Activated T-cell treated with anti-CD3 and anti-CD28 coated beads for 48 hours (primary cell): ENCODE measurements at regions not wholly inside any gene's neighbourhood (a gene's known extent, or its start where the extent isn't known, plus 50 kb on each side); places are given as distances from the start of the nearest gene placed in this dataset.

Source experiments
- DNase-seq: peaks from one replicate; pipeline ENCODE4 v3.0.0-alpha.2; 2020; ENCODE audit warnings: low read depth

GRCh38 chr3:194279701-194280360 lies 71.3 kb downstream of the CPN2 start:
- no peak for DNase-seq

- DNase-seq, result no peak
These were observed 70.4 kb downstream of the CPN2 start for GRCh38 chr3:194280777-194281176.

DNA sequence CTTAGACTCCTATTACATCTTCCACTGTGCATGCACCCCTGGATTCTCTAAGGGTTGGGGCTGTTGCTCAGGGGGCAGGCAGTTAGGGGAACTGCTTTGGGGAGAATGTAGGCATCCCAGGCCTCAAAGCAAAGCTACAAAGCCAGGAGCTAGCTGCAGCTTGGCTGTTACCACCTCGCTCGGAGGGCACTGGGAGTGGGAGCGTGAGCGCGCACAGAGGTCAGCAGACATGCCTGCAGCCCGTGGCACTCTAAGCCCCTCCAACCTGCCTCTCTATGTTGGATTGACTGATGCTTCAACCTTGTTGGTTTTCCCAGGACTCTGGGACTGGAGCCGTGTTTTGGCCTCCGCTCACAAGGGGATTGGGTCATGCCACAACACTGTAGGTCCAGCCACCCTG lies 69.8 kb downstream of the CPN2 start:
- DNase-seq, result no peak

- no peak for DNase-seq
These were observed 69.4 kb downstream of the CPN2 start for GRCh38 chr3:194281766-194282165.

DNA sequence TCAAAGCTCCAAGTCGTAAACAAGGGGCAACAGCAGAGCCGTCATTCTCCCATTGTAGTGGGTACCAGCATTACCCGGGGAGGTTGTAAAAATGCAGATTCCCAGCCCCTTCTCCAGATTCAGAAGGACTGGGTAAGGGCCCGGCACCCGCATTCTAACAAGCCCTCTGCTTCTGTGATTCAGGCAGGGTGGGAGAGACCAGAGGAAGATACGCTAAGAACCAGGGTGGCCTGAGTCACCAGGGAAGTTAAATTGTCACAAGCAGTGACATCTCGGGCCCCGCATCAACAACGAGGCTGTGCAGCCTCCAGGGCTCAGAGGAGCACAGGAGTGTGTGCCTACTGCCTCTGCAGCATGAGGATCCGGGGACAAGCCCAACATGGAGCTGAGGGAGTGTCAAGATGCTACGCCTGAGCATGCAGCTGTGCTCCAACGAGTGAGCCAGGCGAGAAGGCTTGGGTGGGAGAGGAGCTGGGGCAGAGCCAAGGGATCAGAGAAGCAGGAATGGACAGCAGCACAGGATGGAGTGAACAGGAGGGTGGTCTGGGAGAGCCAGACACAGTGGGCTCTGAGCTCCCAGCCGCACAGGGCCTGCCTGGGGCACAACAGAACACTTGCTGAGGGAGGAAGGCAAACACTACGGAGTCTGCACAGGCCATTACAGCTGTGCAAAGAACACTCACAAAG lies 68.5 kb downstream of the CPN2 start:
- no peak for DNase-seq

- DNase-seq, result no peak
These were observed 67.7 kb downstream of the CPN2 start for GRCh38 chr3:194283221-194284006.

DNA sequence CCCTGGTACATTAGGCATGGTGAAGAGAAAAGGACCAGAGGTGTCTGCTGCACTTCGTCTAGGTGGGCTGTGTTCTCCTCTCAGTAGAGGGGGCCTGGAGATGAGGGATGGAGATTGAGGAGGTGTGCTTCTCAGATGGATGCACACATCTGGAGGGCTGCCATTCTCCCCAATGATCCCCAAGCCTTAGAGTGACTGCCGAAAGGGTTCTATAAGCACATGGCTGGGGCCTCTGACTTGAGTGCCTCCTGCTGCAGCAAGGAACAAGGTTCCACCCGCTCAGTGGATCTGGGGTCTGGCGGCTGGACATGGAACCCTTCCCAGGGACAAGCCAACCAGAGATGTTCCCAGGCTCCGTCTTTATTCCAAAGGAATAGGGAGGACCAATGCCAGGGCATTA lies 66.8 kb downstream of the CPN2 start:
- no peak for DNase-seq

DNA sequence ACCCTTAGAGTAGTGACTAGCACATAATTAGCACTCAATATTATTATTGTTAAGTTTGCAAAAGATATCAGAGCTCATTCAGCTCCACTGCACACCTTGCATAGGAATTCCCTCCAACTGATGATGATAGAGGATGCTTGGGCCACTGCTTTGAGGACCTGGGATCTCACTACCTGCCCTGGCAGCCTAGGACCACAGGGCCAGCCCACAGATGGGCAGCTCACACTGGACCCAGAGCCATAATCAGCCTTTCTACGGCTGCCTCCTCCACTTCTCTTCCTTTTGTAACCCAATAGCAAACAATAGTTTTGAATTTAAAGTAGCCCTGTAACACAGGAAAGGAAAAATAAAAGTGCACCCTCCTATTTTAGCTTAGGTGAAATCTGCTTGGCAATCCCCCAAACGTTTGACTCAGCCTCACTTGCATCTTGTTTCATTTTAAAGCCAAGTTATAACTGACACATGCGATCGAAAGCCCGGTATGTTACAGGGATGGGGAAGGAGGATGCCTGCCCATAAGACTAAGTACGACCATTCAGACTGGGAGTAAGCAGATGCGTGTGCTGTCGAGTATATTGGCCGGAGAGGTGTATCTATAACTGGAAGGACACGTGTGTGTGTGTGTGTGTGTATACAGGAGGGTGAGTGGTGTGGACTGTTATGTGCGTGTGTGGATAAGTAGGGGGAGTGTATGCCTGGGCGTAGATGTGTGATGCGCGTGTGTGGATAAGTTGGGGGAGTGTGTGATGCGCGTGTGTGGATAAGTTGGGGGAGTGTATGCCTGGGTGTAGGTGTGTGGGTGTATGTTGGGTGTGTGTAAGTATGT lies 65.9 kb downstream of the CPN2 start:
- DNase-seq, result no peak

DNA sequence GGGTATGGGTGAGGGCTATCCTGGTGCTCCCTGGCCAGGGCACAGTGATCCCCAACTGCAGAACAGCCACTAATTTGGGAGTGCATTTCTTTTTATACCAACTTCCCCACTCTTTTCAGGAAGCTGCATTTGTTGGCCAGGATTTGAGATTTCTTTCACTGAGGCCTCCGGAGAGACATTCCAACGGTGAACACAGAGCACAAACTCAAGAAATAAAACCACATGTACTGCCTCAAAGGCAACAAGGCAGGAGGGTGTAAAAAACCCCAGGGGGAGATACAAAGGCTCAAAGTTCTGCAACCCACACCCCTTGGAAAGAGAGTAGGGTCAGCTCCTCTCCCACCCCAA lies 65.3 kb downstream of the CPN2 start:
- DNase-seq, result no peak

DNA sequence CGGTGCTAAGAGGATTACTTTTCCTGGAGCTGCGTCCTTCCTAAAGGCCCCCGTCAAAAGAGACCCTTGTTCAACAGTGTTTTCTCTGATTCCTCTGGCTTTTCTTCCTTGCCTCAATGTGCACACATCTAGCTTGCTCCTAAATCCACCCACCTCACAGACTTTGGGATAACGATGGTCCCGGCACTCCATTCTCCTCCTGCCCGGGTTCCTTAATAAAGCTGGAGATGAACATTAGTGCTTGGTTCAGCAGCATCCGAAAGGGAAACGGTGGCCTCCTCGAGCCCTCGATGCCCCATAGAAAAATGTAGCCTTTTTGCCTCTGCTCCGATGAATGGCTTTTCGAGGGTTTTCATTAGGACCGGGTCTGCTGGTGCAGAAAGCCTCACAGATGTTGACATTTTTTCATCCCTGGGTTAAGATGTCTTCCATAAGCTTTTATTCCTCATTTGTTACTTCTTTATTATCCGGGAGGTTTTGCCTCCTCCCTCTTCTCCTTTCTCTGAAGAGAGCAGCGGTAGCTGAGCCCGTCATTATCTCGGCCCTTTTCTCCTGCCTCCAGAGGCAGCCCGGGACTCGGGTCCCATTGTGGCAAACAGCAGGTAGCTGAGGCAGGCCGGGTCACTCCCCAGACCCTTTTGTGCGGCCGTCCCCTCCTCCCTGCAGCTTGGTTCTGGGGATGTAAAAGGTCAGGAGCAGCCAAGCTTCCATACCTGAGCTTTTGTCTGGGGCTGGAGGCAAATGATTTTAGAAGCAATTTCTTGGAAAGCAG lies 64.6 kb downstream of the CPN2 start:
- no peak for DNase-seq

DNA sequence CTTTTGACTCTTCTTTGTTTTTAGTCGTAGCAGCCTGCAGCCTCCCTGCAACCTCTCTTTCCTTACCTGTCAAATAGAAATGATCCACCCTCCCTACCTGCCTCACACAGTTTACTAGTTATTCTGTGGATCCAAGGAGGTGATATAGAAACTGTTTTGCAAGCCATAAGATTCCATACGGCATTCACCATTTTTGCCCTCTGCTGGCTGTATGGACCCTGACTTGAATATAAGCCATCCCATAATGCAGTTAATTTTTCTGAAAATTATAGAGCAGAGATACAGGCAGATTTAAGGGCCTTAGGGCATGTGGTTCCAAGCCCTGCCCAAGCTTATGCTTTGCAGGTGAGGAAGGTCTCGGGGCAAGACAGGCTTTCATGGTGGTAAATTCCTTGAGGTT lies 63.8 kb downstream of the CPN2 start:
- DNase-seq, result no peak

DNA sequence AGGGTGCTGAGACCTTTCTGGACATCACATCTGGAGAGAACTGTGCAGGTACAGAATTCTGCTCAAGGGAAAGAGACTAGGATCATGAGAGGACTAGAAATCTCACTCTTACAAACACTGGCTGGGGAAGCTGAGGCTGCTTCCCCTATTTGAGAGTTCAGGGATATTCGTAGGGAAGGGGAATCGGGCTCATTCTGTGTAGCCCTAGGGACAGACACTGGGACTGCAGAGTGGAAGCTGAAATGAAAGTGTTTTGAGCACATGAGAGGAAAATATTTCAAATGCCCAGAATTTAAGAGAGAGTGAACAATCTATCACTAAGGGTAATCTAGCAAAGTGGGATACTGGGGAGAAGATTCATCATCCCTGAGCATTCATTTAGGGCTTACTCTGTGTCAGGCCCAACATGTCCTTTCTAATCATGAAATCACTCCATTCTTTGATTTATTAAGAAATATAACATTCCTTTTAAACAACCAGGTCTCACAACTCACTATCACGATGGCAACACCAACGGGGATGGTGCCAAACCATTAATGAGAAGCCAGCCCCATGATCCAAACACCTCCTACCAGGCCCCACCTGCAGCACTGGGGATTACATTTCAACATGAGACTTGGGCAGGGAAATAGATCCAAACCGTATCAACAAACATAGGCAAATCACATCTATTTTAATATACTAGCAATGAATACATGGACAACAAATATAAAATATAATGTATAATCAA lies 63.0 kb downstream of the CPN2 start:
- no peak for DNase-seq
